ENCODE measurements at regions not wholly inside any gene's neighbourhood (a gene's known extent, or its start where the extent isn't known, plus 50 kb on each side); places are given as distances from the start of the nearest gene placed in this dataset.

DNA sequence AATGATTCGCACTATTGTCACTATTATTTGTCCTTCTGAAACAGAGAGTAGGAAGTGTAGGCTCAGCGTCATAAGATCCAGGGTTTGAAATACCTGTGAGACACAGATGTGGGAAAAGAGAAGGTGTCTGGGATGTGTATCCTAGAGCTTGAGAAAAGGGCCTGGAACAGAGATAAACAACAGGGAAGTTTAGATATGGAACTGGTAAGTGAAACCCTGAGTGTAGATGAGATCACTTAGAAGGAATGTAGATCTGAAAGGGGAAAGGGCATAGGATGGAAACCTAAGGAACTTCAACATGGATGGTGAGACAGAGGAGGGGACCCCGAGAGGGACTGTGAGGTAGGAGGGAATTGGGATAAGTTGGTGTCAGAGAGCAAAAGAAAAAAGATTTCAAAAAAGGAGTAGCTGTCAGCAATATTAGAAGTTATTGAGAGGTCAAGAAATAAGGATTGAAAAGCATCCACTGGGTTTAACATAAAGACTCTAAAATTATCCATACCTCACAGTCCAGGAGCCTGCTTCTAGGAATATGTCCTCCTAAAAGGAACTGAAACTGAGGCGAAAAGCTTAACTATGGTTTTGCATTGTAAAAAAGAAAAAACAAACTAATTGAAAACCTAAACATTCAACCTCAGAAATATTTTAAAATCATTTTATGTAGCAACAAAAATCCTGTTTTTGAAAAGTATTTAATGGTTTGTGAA, 119.2 kb upstream of the NPVF start:
- CTCF ChIA-PET: no interaction called here
- intact Hi-C loops (cut with micrococcal nuclease): no loop called here
- H3K79me2 ChIP-seq (ENCODE audit: control insufficient read depth, insufficient read depth, low read length): no peaks in the 10 kb centered on the region

DNA sequence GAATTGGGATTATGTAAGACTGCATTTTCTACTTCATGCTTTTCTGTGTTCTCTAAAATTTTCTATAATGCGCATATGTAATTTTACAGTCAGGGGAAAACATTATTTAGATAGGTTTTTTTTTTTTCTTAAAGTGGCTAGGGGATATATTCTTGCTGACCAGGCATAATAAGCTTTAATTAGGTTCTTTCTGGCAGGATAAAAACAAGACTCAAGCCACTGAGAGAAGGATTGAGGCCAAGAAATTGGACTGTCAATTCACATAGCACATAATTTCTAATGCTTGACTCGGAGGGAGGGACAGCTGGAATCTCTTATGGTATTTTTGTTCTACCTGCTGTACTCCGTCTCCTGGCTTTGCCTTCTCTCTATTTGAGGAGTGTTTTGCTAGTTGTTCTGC, 119.8 kb upstream of the NPVF start:
- dilution Hi-C loops (cut with MboI; ENCODE audit: extremely low pct_ligation_motif_present, low sequenced_read_pairs): no loop called here
- Histone ChIP-seq H3K4me2 (ENCODE audit: insufficient read depth, low read length) (no peak overlapping the region), H3K4me3 (replicated peaks in 1 of 3; ENCODE audit: insufficient read depth in 1 of 3, low read depth in 1 of 3, low read length in 3 of 3) (no peak overlapping the region), H3K9ac (replicated peaks; ENCODE audit: extremely low read depth, insufficient read depth, low read length) (no peak overlapping the region), H3K27ac (ENCODE audit: insufficient read depth, low read depth, low read length) (no peak overlapping the region), H3K9me3 (replicated peaks; ENCODE audit: control insufficient read depth, insufficient read depth, low read length) (no peaks in the 10 kb centered on the region), H3K79me2 (ENCODE audit: control insufficient read depth, insufficient read depth, low read length) (no peaks in the 10 kb centered on the region), H2AFZ (ENCODE audit: low read depth, low read length) (no peak overlapping the region), H3K27me3 (ENCODE audit: control insufficient read depth in 2 of 2, insufficient read depth in 2 of 2, low read length in 2 of 2) (no peaks in the 10 kb centered on the region), H4K20me1 (replicated peaks; ENCODE audit: control insufficient read depth, extremely low read depth, insufficient read depth, low read length) (no peaks in the 10 kb centered on the region), H3K9me1 (replicated peaks; ENCODE audit: control insufficient read depth, extremely low read depth, insufficient read depth, low read length) (no peaks in the 10 kb centered on the region), H3K4me1 (ENCODE audit: control insufficient read depth, extremely low read depth, insufficient read depth, low read length) (no peaks in the 10 kb centered on the region), H3K36me3 (ENCODE audit: control insufficient read depth in 2 of 2, extremely low read depth in 1 of 2, insufficient read depth in 2 of 2, low read length in 2 of 2) (no peaks in the 10 kb centered on the region)
- ChIA-PET POLR2A (no interaction called here), CTCF (interaction anchor here (1.0 kb wide), 1 partner anchor 10 kb away, joined by 3 read pairs; no protein-coding TSS in a partner anchor)
- BruUV-seq (replicated peaks): no TSS peak
- FAIRE-seq (no peak), DNase-seq (ENCODE audit: low read depth, low spot score) (no peak)
- intact Hi-C loops (cut with micrococcal nuclease): no loop called here
- TF ChIP-seq JUN (IDR thresholded peaks at IDR 0.05; ENCODE audit: borderline replicate concordance, insufficient read depth, insufficient read length, low read depth) (no peak), POLR2A (IDR thresholded peaks at IDR 0.05; ENCODE audit: low read depth, low read length) (no peak), EZH2 (IDR thresholded peaks at IDR 0.05; ENCODE audit: borderline replicate concordance, low read depth, low read length, severe bottlenecking) (no peak), GATA2 (IDR thresholded peaks at IDR 0.05; ENCODE audit: insufficient read depth, insufficient read length, low read depth, low read length) (no peak), MYC (IDR thresholded peaks at IDR 0.05; ENCODE audit: low read depth, low read length) (no peak)
- TF ChIP-seq, protein P1, sequence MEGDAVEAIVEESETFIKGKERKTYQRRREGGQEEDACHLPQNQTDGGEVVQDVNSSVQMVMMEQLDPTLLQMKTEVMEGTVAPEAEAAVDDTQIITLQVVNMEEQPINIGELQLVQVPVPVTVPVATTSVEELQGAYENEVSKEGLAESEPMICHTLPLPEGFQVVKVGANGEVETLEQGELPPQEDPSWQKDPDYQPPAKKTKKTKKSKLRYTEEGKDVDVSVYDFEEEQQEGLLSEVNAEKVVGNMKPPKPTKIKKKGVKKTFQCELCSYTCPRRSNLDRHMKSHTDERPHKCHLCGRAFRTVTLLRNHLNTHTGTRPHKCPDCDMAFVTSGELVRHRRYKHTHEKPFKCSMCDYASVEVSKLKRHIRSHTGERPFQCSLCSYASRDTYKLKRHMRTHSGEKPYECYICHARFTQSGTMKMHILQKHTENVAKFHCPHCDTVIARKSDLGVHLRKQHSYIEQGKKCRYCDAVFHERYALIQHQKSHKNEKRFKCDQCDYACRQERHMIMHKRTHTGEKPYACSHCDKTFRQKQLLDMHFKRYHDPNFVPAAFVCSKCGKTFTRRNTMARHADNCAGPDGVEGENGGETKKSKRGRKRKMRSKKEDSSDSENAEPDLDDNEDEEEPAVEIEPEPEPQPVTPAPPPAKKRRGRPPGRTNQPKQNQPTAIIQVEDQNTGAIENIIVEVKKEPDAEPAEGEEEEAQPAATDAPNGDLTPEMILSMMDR (IDR thresholded peaks at IDR 0.05; ENCODE audit: extremely low read depth in 1 of 2, insufficient read depth in 1 of 2, low read depth in 1 of 2, low read length in 2 of 2): no peak

More for the DNA sequence above, 119.2 kb upstream of the NPVF start:
- Histone ChIP-seq H3K4me2 (ENCODE audit: insufficient read depth, low read length) (no peak overlapping the region), H3K36me3 (ENCODE audit: control insufficient read depth in 2 of 2, extremely low read depth in 1 of 2, insufficient read depth in 2 of 2, low read length in 2 of 2) (no peaks in the 10 kb centered on the region), H3K9me3 (replicated peaks; ENCODE audit: control insufficient read depth, insufficient read depth, low read length) (no peaks in the 10 kb centered on the region), H3K4me1 (ENCODE audit: control insufficient read depth, extremely low read depth, insufficient read depth, low read length) (no peaks in the 10 kb centered on the region), H3K9ac (replicated peaks; ENCODE audit: extremely low read depth, insufficient read depth, low read length) (no peak overlapping the region), H3K27ac (ENCODE audit: insufficient read depth, low read depth, low read length) (no peak overlapping the region), H3K4me3 (replicated peaks in 1 of 3; ENCODE audit: insufficient read depth in 1 of 3, low read depth in 1 of 3, low read length in 3 of 3) (no peak overlapping the region), H4K20me1 (replicated peaks; ENCODE audit: control insufficient read depth, extremely low read depth, insufficient read depth, low read length) (no peaks in the 10 kb centered on the region), H3K9me1 (replicated peaks; ENCODE audit: control insufficient read depth, extremely low read depth, insufficient read depth, low read length) (no peaks in the 10 kb centered on the region), H2AFZ (ENCODE audit: low read depth, low read length) (no peak overlapping the region), H3K27me3 (ENCODE audit: control insufficient read depth in 2 of 2, insufficient read depth in 2 of 2, low read length in 2 of 2) (no peaks in the 10 kb centered on the region)
- dilution Hi-C loops (cut with MboI; ENCODE audit: extremely low pct_ligation_motif_present, low sequenced_read_pairs): no loop called here
- POLR2A ChIA-PET: no interaction called here
- no peak for FAIRE-seq
- no TSS peak for BruUV-seq (replicated peaks)
- DNase-seq (ENCODE audit: low read depth, low spot score): no peak
- TF ChIP-seq GATA2 (IDR thresholded peaks at IDR 0.05; ENCODE audit: insufficient read depth, insufficient read length, low read depth, low read length) (no peak), EZH2 (IDR thresholded peaks at IDR 0.05; ENCODE audit: borderline replicate concordance, low read depth, low read length, severe bottlenecking) (no peak)
